K562 (cell line): ENCODE measurements at regions not wholly inside any gene's neighbourhood (a gene's known extent, or its start where the extent isn't known, plus 50 kb on each side); places are given as distances from the start of the nearest gene placed in this dataset.

Experiments used
- NR2C2 ChIP-seq, 2 experiments: fragments of 200-800 bp in 1 of 2; sonication (Bioruptor generic) in 1 of 2; sonication (generic) in 1 of 2; formaldehyde crosslinking in 1 of 2; IDR thresholded peaks; 2 replicates each; pipeline versions ENCODE4 v1.6.1 to v1.8.0; 2016 to 2022; ENCODE audit warnings: mild to moderate bottlenecking in 1 of 2, missing compliant biosample characterization in 1 of 2, missing genetic modification characterization in 1 of 2, missing genetic modification reagents in 1 of 2
- SIX5 ChIP-seq, 2 experiments: IDR thresholded peaks; 2 replicates each; pipeline ENCODE4 v1.6.1; 2011; ENCODE audit warnings: low read length in 2 of 2, borderline replicate concordance in 1 of 2, low read depth in 1 of 2, mild to moderate bottlenecking in 1 of 2, moderate library complexity in 1 of 2; ENCODE audit not compliant: insufficient read depth in 1 of 2

- TF ChIP-seq NR2C2 (CRISPR knock-in tag; IDR thresholded peaks at IDR 0.05) (no peak), NR2C2 (tag; IDR thresholded peaks at IDR 0.05) (no peak), SIX5 (IDR thresholded peaks at IDR 0.05; ENCODE audit: borderline replicate concordance in 1 of 2, insufficient read depth in 1 of 2, low read depth in 1 of 2, low read length in 2 of 2) (no peak)
Observed at GRCh38 chr2:121155502-121156056, 129.4 kb downstream of the TFCP2L1 start.
